HG02571 (cell line): ENCODE measurements at regions not wholly inside any gene's neighbourhood (a gene's known extent, or its start where the extent isn't known, plus 50 kb on each side); places are given as distances from the start of the nearest gene placed in this dataset.
"Not testable (repeated sequence)": the region's sequence is repeated elsewhere in the genome, so short reads cannot be mapped to it uniquely, and the experiment has no call there.

Experiments
- ATAC-seq: cut with Tn5 transposase; IDR thresholded peaks from one replicate; pipeline ENCODE4 v1.9.1; 2021; ENCODE audit warnings: mild to moderate bottlenecking, moderate library complexity; ENCODE audit not compliant: unreplicated experiment

DNA sequence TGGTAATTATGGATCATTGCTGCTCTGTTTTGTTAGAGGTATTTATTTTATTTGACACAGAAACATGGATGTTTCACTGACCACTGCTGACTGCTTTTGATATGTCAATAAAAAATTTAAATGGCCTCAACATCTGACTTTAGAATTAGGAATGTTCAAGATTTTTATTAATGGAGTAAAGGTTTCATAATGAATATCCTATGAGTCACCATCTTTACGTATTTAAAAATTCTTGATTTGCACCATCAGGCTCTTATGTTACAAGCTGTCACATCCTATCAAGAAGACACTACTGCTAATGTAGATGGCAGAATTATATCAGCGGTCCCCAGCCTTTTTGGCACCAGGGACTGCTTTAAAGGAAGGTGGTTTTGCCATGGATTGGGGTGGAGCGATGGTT, 578.7 kb upstream of the NRP1 start:
- ATAC-seq: no peak

DNA sequence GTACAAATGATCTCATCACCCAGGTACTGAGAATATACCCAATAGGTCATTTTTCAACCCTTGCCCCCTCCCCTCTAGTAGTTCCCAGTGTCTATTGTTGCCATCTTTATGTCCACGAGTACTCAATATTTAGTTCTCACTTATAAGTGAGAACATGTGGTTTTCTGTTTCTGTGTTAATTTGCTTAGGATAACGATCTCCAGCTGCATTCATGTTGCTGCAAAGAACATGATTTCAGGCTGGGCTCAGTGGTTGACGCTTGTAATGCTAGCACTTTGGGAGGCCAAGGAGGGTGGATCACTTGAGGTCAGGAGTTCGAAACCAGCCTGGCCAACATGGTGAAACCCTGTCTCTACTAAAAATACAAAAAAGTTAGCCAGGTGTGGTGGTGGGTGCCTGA, 575.0 kb upstream of the NRP1 start:
- not testable (repeated sequence) for ATAC-seq

GRCh38 chr10:33901166-33901565, 566.7 kb upstream of the NRP1 start:
- ATAC-seq: no peak

- no peak for ATAC-seq
Observed at GRCh38 chr10:33900596-33900995, 566.1 kb upstream of the NRP1 start.

DNA sequence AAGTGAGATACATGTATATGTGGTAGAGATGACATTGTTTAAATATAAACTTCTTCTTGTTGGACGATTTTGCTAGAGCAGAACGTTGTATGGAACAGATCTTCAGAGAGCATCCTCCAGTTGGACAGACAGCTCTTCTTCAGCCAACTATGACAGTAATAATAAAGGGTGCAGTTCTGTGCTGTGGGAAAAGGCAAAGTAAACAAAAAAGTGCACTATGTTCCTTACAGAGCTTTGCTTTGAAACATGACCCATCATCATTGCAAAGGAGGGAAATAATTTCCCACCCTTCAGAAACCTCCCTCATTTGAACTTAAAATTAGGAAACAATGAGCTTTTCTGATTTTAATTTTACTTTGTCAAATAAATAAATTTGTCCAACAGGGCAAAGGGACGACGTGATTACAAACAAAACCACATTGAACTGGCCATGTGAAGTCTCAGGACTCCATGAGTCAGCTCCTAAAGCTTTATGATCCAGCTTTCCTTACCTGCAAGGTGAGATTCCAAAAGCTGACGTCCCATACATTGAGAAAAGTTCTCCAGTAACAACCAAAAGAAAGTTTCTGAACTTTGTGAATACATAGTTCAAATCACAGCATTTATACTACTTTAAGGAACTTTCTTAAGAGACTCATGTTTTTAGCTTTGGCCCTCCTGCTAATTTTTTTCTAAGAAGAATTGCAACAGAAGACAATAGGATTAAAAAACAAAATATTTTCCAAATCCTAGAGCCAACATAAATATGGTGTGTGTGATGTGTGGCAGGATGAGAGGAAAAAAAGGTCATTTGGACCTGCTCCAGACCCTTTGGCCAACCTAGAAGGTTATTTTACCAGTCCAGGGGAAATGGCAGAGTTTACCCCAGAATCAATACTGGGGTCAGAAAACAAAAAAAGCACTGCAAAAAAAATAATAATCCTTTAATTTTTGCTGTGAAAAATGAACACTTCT, 565.4 kb upstream of the NRP1 start:
- no peak for ATAC-seq

DNA sequence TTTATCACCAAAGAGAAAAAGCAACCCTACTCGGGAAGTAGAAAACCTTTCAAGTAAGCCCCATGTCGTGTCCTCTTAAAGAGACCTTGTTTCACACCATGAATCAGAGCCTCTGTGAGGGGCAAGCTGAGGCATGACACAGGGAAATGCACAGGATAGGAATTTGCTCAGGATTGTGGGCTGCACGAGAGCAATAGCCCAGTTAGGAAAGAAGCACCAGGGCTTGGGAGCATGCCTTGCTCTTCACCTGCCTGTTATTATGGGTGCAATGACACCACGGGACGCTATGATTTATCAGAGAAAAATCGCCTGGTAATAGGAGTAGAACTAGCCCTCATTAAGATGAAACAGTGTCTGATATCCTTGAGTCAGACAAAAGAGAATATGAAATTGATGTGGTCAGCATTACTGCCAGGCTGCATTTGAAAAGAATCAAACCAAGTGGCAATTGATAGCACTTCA, 562.9 kb upstream of the NRP1 start:
- ATAC-seq: no peak

GRCh38 chr10:33893506-33893905, 559.0 kb upstream of the NRP1 start:
- ATAC-seq: no peak

- ATAC-seq: no peak
Observed at GRCh38 chr10:33889371-33889770, 554.9 kb upstream of the NRP1 start.

- no peak for ATAC-seq
Observed at GRCh38 chr10:33887188-33887587, 552.7 kb upstream of the NRP1 start.

GRCh38 chr10:33886299-33886698, 551.8 kb upstream of the NRP1 start:
- no peak for ATAC-seq

GRCh38 chr10:33884604-33885003, 550.1 kb upstream of the NRP1 start:
- ATAC-seq: no peak

DNA sequence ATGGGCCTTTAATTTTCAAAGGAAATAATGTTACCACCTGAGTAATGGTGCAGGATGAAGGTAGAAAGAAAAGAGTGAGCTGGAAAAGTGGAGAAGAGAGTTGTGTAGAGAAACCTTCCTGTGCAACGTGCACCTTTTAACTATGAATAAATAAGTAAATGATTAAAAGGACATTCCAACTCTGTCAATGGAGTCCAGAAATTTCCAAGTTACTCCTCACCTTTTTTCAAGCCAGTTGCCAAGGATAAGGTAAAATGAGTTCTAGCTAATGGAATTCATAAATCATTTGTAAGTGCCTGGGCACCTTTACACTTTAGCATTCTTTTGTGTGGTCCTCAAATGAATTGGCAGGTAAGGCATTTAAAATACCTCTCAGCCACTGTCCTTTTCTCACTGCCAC, 549.4 kb upstream of the NRP1 start:
- no peak for ATAC-seq

- ATAC-seq: no peak
Observed at GRCh38 chr10:33882996-33883395, 548.5 kb upstream of the NRP1 start.

GRCh38 chr10:33880291-33880690, 545.8 kb upstream of the NRP1 start:
- ATAC-seq: no peak

- ATAC-seq: no peak
Observed at GRCh38 chr10:33878238-33878786, 543.8 kb upstream of the NRP1 start.

- no peak for ATAC-seq
Observed at GRCh38 chr10:33876584-33877400, 542.3 kb upstream of the NRP1 start.

DNA sequence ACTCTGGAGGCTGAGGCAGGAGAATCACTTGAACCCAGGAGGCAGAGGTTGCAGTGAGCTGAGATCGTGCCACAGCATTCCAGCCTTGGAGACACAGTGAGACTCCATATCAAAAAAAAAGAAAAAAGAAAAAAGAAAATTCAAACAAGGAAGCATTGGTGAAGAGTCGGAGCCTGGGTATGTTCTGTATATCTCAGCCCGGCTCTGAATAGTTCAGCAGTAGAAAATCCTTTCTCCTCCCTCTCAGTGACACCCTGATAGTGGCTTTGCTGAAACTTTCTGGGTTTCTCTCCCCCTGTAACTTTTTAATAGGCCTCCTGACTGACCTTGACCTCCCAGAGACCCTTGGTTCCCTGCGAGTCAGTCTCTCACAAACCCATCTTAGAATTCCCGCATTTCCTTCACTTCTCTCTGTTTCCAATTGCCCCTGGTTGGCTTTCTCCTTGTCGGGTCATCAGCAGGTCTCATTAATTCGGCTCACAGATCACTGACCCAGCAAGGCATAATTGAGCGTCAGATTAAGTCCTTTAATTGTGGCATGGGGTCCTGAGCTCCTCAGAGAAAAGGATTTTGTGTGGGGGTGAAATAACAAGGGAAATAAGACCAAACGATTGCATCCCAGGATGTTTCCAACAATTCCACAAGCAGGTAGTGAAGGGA, 541.6 kb upstream of the NRP1 start:
- no peak for ATAC-seq

DNA sequence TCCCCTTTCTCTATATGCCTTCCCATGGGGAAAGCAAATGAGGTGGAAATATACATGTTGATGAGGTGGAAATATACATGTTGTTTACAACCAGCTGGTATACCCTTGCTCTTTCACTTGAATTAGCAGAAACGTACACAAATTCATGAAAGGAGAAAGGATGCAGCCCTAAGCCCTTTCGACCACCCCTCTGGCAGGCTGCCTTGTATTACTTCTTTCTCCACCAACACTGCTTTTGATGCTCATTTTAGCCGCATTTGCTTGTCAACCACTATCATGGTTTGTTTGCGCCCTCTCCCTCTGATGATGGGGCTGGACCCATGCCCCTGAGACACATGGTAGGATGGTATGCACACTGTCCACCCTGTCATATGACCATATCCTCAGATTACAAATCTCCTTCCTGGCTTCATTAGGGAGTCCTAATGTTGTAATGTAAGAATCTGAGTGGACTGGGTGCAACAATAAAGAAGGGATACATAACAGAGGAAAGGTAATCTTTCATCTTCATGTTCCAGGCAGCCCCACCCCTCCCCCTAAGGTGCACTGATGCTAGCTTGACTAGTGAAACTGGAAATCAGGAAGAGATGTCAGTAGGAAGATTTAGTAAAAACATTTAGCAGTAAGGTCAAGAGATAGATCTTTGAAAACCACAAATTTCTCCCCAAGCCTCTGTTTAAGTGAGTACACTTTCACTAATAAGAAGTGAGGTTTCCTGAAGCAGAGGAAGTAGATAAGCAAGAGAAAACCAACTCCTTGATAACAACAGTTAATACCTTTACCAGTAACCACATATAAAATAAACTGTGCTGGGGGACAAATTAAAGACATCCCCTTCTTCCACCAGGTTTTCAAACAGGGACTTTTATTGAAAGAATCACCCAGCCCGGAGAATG, 536.8 kb upstream of the NRP1 start:
- ATAC-seq: no peak

DNA sequence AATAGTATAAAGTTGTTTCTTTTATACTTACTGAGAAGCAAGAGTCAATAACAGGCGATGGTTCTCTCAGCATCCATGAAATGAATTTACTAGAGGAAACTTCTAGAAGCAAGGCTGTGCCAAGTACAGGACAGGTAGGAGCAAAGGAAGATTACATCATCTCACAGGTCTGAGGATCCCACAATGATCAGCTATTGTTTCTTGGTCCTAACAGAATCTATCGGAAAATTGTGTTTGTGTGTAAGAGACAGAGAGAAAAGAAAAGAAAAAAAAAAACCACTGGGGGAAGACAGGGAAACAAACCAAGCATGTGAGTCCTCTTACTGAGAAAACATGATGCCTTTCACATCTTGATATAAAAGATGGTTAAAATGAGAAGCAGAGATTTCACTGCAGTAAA, 535.0 kb upstream of the NRP1 start:
- no peak for ATAC-seq

GRCh38 chr10:33869028-33869427, 534.6 kb upstream of the NRP1 start:
- no peak for ATAC-seq
